Common myeloid progenitor, CD34-positive (primary cell): ENCODE measurements at regions not wholly inside any gene's neighbourhood (a gene's known extent, or its start where the extent isn't known, plus 50 kb on each side); places are given as distances from the start of the nearest gene placed in this dataset.

Experiments used
- CTCF ChIA-PET: fragments of 350-600 bp; sonication (Branson Sonifier 250); formaldehyde crosslinking; loops from one replicate; lab custom pipeline; 2021; ENCODE audit warnings: antibody characterized with exemption; lab: Charles Lee
- POLR2A ChIA-PET: fragments of 350-600 bp; sonication (Branson Sonifier 250); formaldehyde crosslinking; loops from one replicate; lab custom pipeline; 2021; ENCODE audit warnings: antibody characterized with exemption; lab: Charles Lee
- DNase-seq, 3 donors: peaks; one replicate each; pipeline versions ENCODE4 v3.0.0 to v3.0.0-alpha.2; 2013
- H3K27ac ChIP-seq, 2 experiments: 1 replicate in 1 of 2; 2 replicates in 1 of 2; pipeline ENCODE4 v1.7.0; 2013; ENCODE audit warnings: inconsistent platforms in 2 of 2, low read length in 2 of 2, mild to moderate bottlenecking in 2 of 2, low read depth in 1 of 2, moderate library complexity in 1 of 2; ENCODE audit not compliant: severe bottlenecking in 2 of 2, insufficient read depth in 1 of 2, poor library complexity in 1 of 2
- H3K27me3 ChIP-seq, 5 experiments: replicated peaks in 2 of 5; 1 replicate in 3 of 5; 2 replicates in 2 of 5; pipeline versions ENCODE4 v1.6.1 to v1.7.0; 2013; ENCODE audit warnings: low read length in 4 of 5, mild to moderate bottlenecking in 2 of 5, moderate library complexity in 2 of 5, inconsistent platforms in 1 of 5; ENCODE audit not compliant: insufficient read depth in 5 of 5, control insufficient read depth in 4 of 5
- H3K36me3 ChIP-seq, 4 experiments: 1 replicate in 2 of 4; 2 replicates in 2 of 4; pipeline versions ENCODE4 v1.6.1 to v1.7.0; 2013; ENCODE audit warnings: low read length in 3 of 4, control low read depth in 1 of 4, mild to moderate bottlenecking in 1 of 4; ENCODE audit not compliant: control insufficient read depth in 4 of 4, insufficient read depth in 4 of 4
- H3K4me1 ChIP-seq, 4 experiments: 1 replicate in 3 of 4; 2 replicates in 1 of 4; pipeline versions ENCODE4 v1.6.1 to v1.7.1; 2013; ENCODE audit warnings: low read length in 3 of 4, mild to moderate bottlenecking in 3 of 4, control low read depth in 1 of 4, inconsistent platforms in 1 of 4, moderate library complexity in 1 of 4; ENCODE audit not compliant: control insufficient read depth in 4 of 4, insufficient read depth in 4 of 4; ENCODE audit errors: control extremely low read depth in 1 of 4
- H3K4me3 ChIP-seq, 7 experiments: 1 replicate in 4 of 7; 2 replicates in 3 of 7; pipeline versions ENCODE4 v1.5.1 to v1.7.0; 2013; ENCODE audit warnings: mild to moderate bottlenecking in 7 of 7, low read length in 6 of 7, moderate library complexity in 6 of 7, inconsistent platforms in 2 of 7, low read depth in 2 of 7, control low read depth in 1 of 7; ENCODE audit not compliant: insufficient read depth in 4 of 7, control insufficient read depth in 1 of 7; ENCODE audit errors: extremely low read depth in 1 of 7
- H3K9me3 ChIP-seq, 5 experiments: 1 replicate in 4 of 5; 2 replicates in 1 of 5; pipeline versions ENCODE4 v1.6.1 to v1.7.1; 2013; ENCODE audit warnings: low read length in 4 of 5, mild to moderate bottlenecking in 2 of 5, inconsistent platforms in 1 of 5, low read depth in 1 of 5, moderate library complexity in 1 of 5; ENCODE audit not compliant: control insufficient read depth in 4 of 5, insufficient read depth in 2 of 5; ENCODE audit errors: control extremely low read depth in 1 of 5
- WGBS: methylation state at CpG from one replicate; pipeline ENCODE4 v1.1.5; 2013; ENCODE audit not compliant: insufficient coverage; 5-methylcytosine and 5-hydroxymethylcytosine counted together

GRCh38 chr17:34733333-34733732 lies 154.0 kb downstream of the TMEM132E start:
- H3K27ac ChIP-seq = no peak overlapping the region
- H3K4me3 ChIP-seq = no peak overlapping the region
- H3K27me3 ChIP-seq = peaks cover 0 to 19% (median 2%) of the 10 kb centered on the region in 5 experiments
- peaks cover 0 to 2% (median 0%) of the 10 kb centered on the region in 5 experiments for H3K9me3 ChIP-seq
- WGBS = 44% methylated on average over 4 of the region's 5 CpGs
- POLR2A ChIA-PET = no interaction called here
- CTCF ChIA-PET = no interaction called here
- no peaks in the 10 kb centered on the region for H3K36me3 ChIP-seq
- H3K4me1 ChIP-seq = no peaks in the 10 kb centered on the region
- DNase-seq = no peak

GRCh38 chr17:34730816-34731215 lies 151.4 kb downstream of the TMEM132E start:
- WGBS = 90% methylated on average over 2 of the region's 3 CpGs
- DNase-seq = no peak
- no peaks in the 10 kb centered on the region for H3K36me3 ChIP-seq

GRCh38 chr17:34728771-34729310 lies 149.5 kb downstream of the TMEM132E start:
- Histone ChIP-seq H3K36me3 (no peaks in the 10 kb centered on the region), H3K9me3 (peaks cover 0 to 2% (median 0%) of the 10 kb centered on the region in 5 experiments), H3K27me3 (peaks cover 0 to 12% (median under 1%) of the 10 kb centered on the region in 5 experiments), H3K4me3 (no peak overlapping the region), H3K27ac (no peak overlapping the region), H3K4me1 (no peaks in the 10 kb centered on the region)
- WGBS = 70% methylated on average over 9 of the region's 10 CpGs
- POLR2A ChIA-PET = no interaction called here
- CTCF ChIA-PET = interaction anchor here (0.6 kb wide), 1 partner anchor 25 kb away, joined by 3 read pairs; no protein-coding TSS in a partner anchor
- no peak for DNase-seq

More at GRCh38 chr17:34730816-34731215, 151.4 kb downstream of the TMEM132E start:
- Histone ChIP-seq H3K4me1 (no peaks in the 10 kb centered on the region), H3K27ac (no peak overlapping the region), H3K4me3 (no peak overlapping the region), H3K9me3 (peaks cover 0 to 2% (median 0%) of the 10 kb centered on the region in 5 experiments), H3K27me3 (peaks cover 0 to 11% (median 2%) of the 10 kb centered on the region in 5 experiments)
- POLR2A ChIA-PET = no interaction called here
- CTCF ChIA-PET = no interaction called here

- ChIA-PET POLR2A (no interaction called here), CTCF (no interaction called here)
- no peak for DNase-seq
- Histone ChIP-seq H3K4me1 (no peaks in the 10 kb centered on the region), H3K27ac (no peak overlapping the region), H3K27me3 (peaks cover 0 to 23% (median 3%) of the 10 kb centered on the region in 5 experiments), H3K9me3 (peaks cover 0 to 2% (median 0%) of the 10 kb centered on the region in 5 experiments), H3K36me3 (no peaks in the 10 kb centered on the region), H3K4me3 (no peak overlapping the region)
- WGBS = 83% methylated on average over 6 of the region's 6 CpGs
Observed at GRCh38 chr17:34727601-34728000, 148.2 kb downstream of the TMEM132E start.

- WGBS = 90% methylated on average over 6 of the region's 6 CpGs
Observed at GRCh38 chr17:34726536-34727384, 147.4 kb downstream of the TMEM132E start.

GRCh38 chr17:34725725-34726124 lies 146.3 kb downstream of the TMEM132E start:
- Histone ChIP-seq H3K4me1 (no peaks in the 10 kb centered on the region), H3K9me3 (no peaks in the 10 kb centered on the region), H3K27me3 (peaks cover 0 to 31% (median 5%) of the 10 kb centered on the region in 5 experiments), H3K27ac (no peak overlapping the region), H3K4me3 (no peak overlapping the region), H3K36me3 (no peaks in the 10 kb centered on the region)
- ChIA-PET CTCF (no interaction called here), POLR2A (no interaction called here)
- WGBS = 100% methylated on average over 2 of the region's 3 CpGs
- DNase-seq = no peak

More at GRCh38 chr17:34726536-34727384, 147.4 kb downstream of the TMEM132E start:
- Histone ChIP-seq H3K4me1 (no peaks in the 10 kb centered on the region), H3K9me3 (peaks cover 0 to 1% (median 0%) of the 10 kb centered on the region in 5 experiments), H3K27ac (no peak overlapping the region), H3K4me3 (no peak overlapping the region), H3K36me3 (no peaks in the 10 kb centered on the region), H3K27me3 (peaks cover 0 to 26% (median 4%) of the 10 kb centered on the region in 5 experiments)
- CTCF ChIA-PET = no interaction called here
- DNase-seq = no peak
- POLR2A ChIA-PET = no interaction called here

GRCh38 chr17:34725008-34725407 lies 145.6 kb downstream of the TMEM132E start:
- DNase-seq = no peak
- H3K36me3 ChIP-seq = no peaks in the 10 kb centered on the region
- H3K27ac ChIP-seq = no peak overlapping the region
- ChIA-PET POLR2A (no interaction called here), CTCF (no interaction called here)
- peaks cover 0 to 30% (median 5%) of the 10 kb centered on the region in 5 experiments for H3K27me3 ChIP-seq
- no CpG with 5 or more reads among the region's 2 CpGs for WGBS
- no peaks in the 10 kb centered on the region for H3K9me3 ChIP-seq
- H3K4me3 ChIP-seq = no peak overlapping the region
- no peaks in the 10 kb centered on the region for H3K4me1 ChIP-seq
